HEK293T (cell line): ENCODE measurements at regions not wholly inside any gene's neighbourhood (a gene's known extent, or its start where the extent isn't known, plus 50 kb on each side); places are given as distances from the start of the nearest gene placed in this dataset.

Source experiments
- CTCF ChIA-PET: fragments of 350-600 bp; formaldehyde crosslinking; extraction: SDS; loops from one replicate; lab custom pipeline; 2021; ENCODE audit warnings: antibody characterized with exemption, inconsistent platforms; lab: Yijun Ruan, JAX
- POLR2A ChIA-PET: fragments of 350-600 bp; formaldehyde crosslinking; extraction: SDS; loops from one replicate; lab custom pipeline; 2020; ENCODE audit warnings: antibody characterized with exemption, inconsistent platforms; lab: Yijun Ruan, JAX
- DNase-seq: peaks from one replicate; pipeline ENCODE4 v3.0.0; 2012; ENCODE audit warnings: mixed read lengths; ENCODE audit errors: extremely low spot score
- ARNT ChIP-seq: fragments of 450-650 bp; IDR thresholded peaks from 2 replicates; pipeline ENCODE4 v1.6.1; 2017; ENCODE audit warnings: mild to moderate bottlenecking
- BHLHE40 ChIP-seq: fragments of 450-650 bp; IDR thresholded peaks from 2 replicates; pipeline ENCODE4 v1.6.1; 2016; ENCODE audit warnings: mild to moderate bottlenecking, moderate library complexity, borderline replicate concordance
- CTBP1 ChIP-seq: fragments of 450-650 bp; IDR thresholded peaks from 2 replicates; pipeline ENCODE4 v1.6.1; 2016; ENCODE audit warnings: borderline replicate concordance
- ELF4 ChIP-seq: fragments of 450-650 bp; IDR thresholded peaks from 2 replicates; pipeline ENCODE4 v1.6.1; 2017; ENCODE audit warnings: antibody characterized with exemption
- FOXA1 ChIP-seq: fragments of 450-650 bp; IDR thresholded peaks from 2 replicates; pipeline ENCODE4 v1.6.1; 2016; ENCODE audit warnings: mild to moderate bottlenecking
- FOXK2 ChIP-seq: fragments of 450-650 bp; IDR thresholded peaks from 2 replicates; pipeline ENCODE4 v1.6.1; 2016; ENCODE audit warnings: mild to moderate bottlenecking
- FOXM1 ChIP-seq: fragments of 450-650 bp; IDR thresholded peaks from 2 replicates; pipeline ENCODE4 v1.6.1; 2017; ENCODE audit warnings: mild to moderate bottlenecking, borderline replicate concordance
- L3MBTL2 ChIP-seq: fragments of 450-650 bp; conservative IDR thresholded peaks from 2 replicates; pipeline ENCODE4 v1.6.1; 2016; ENCODE audit warnings: mild to moderate bottlenecking
- NFRKB ChIP-seq: fragments of 450-650 bp; IDR thresholded peaks from 2 replicates; pipeline ENCODE4 v1.6.1; 2016; ENCODE audit warnings: mild to moderate bottlenecking, moderate library complexity
- PKNOX1 ChIP-seq: fragments of 450-650 bp; IDR thresholded peaks from 2 replicates; pipeline ENCODE4 v1.6.1; 2016
- SP1 ChIP-seq: fragments of 450-650 bp; IDR thresholded peaks from 2 replicates; pipeline ENCODE4 v1.6.1; 2017
- SUZ12 ChIP-seq: fragments of 450-650 bp; IDR thresholded peaks from 2 replicates; pipeline ENCODE4 v1.6.1; 2016; ENCODE audit warnings: mild to moderate bottlenecking
- TARDBP ChIP-seq: fragments of 450-650 bp; IDR thresholded peaks from 2 replicates; pipeline ENCODE4 v1.6.1; 2016
- ZNF384 ChIP-seq: fragments of 450-650 bp; IDR thresholded peaks from 2 replicates; pipeline ENCODE4 v1.6.1; 2016

GRCh38 chr4:121472937-121473721, 92.3 kb upstream of the QRFPR start:
- ChIA-PET POLR2A (no interaction called here), CTCF (interaction anchor here (1.0 kb wide), 1 partner anchor 11 kb away, joined by 3 read pairs; no protein-coding TSS in a partner anchor)
- DNase-seq: no peak
- TF ChIP-seq BHLHE40 (no peak), TARDBP (no peak), L3MBTL2 (no peak), SP1 (no peak), FOXM1 (no peak), FOXA1 (no peak), FOXK2 (no peak), ELF4 (no peak), NFRKB (no peak)

- TF ChIP-seq NFRKB: no peak
- TF ChIP-seq CTBP1: no peak
- TF ChIP-seq PKNOX1: no peak
- TF ChIP-seq SP1: no peak
- TF ChIP-seq SUZ12: no peak
- TF ChIP-seq FOXM1: no peak
- no peak for TF ChIP-seq BHLHE40
- TF ChIP-seq ARNT: no peak
- TF ChIP-seq ZNF384: no peak
- TF ChIP-seq ELF4: no peak
- ChIA-PET POLR2A (no interaction called here), CTCF (no interaction called here)
- DNase-seq: no peak
Measured at GRCh38 chr4:121464854-121465253, 84.0 kb upstream of the QRFPR start.

GRCh38 chr4:121462660-121463261, 81.9 kb upstream of the QRFPR start:
- TF ChIP-seq ELF4: peak; percentile 28; the same call in 1 of the 2 replicates
- no peak for TF ChIP-seq FOXA1
- POLR2A ChIA-PET: interaction anchor here (0.6 kb wide), 1 partner anchor 10 kb away, joined by 3 read pairs; no protein-coding TSS in a partner anchor
- DNase-seq: peak; percentile 49
- CTCF ChIA-PET: interaction anchor here (0.7 to 2.0 kb wide), 9 partner anchors 9 to 274 kb away, joined by 3 to 11 read pairs (median 3); no protein-coding TSS in a partner anchor

GRCh38 chr4:121459026-121459425, 78.2 kb upstream of the QRFPR start:
- no peak for DNase-seq
- POLR2A ChIA-PET: no interaction called here
- CTCF ChIA-PET: interaction anchor here (0.6 kb wide), 1 partner anchor 227 kb away, joined by 3 read pairs; no protein-coding TSS in a partner anchor
- TF ChIP-seq NFRKB: no peak
- no peak for TF ChIP-seq FOXK2
- TF ChIP-seq L3MBTL2: no peak
- no peak for TF ChIP-seq ZNF384
- TF ChIP-seq SUZ12: no peak
- TF ChIP-seq CTBP1: no peak
- no peak for TF ChIP-seq TARDBP
- no peak for TF ChIP-seq ARNT
- no peak for TF ChIP-seq BHLHE40
- TF ChIP-seq SP1: no peak

- TF ChIP-seq PKNOX1: no peak
- no peak for TF ChIP-seq BHLHE40
- no peak for TF ChIP-seq ARNT
- no peak for DNase-seq
- ChIA-PET CTCF (no interaction called here), POLR2A (no interaction called here)
Measured at GRCh38 chr4:121457278-121457875, 76.6 kb upstream of the QRFPR start.

- TF ChIP-seq ZNF384 (no peak), SP1 (no peak), BHLHE40 (no peak), ELF4 (no peak), PKNOX1 (no peak)
- no peak for DNase-seq
- ChIA-PET POLR2A (no interaction called here), CTCF (interaction anchor here (2.8 kb wide), 1 partner anchor 7 kb away, joined by 10 read pairs; no protein-coding TSS in a partner anchor)
Measured at GRCh38 chr4:121455285-121455684, 74.5 kb upstream of the QRFPR start.
